Neural crest cell (in vitro differentiated cells): ENCODE measurements at regions not wholly inside any gene's neighbourhood (a gene's known extent, or its start where the extent isn't known, plus 50 kb on each side); places are given as distances from the start of the nearest gene placed in this dataset.
A peak's percentile ranks its signal among the peaks of the same experiment; 100 is the strongest.
"Not testable (repeated sequence)": the region's sequence is repeated elsewhere in the genome, so short reads cannot be mapped to it uniquely, and the experiment has no call there.

Source experiments
- DNase-seq: peaks from one replicate; pipeline ENCODE4 v3.0.0; 2021; ENCODE audit warnings: low read depth, mixed read lengths, low spot score
- H3K27ac Mint-ChIP-seq: one replicate; pipeline ENCODE4 v1.8.0; 2021; ENCODE audit warnings: mild to moderate bottlenecking, mixed read lengths; ENCODE audit not compliant: unreplicated experiment
- H3K27me3 Mint-ChIP-seq: 2 replicates; pipeline ENCODE4 v1.8.0; 2021; ENCODE audit warnings: low read depth, mild to moderate bottlenecking, mixed read lengths
- H3K36me3 Mint-ChIP-seq: 2 replicates; pipeline ENCODE4 v1.8.0; 2021; ENCODE audit warnings: low read depth, mild to moderate bottlenecking, mixed read lengths
- H3K4me1 Mint-ChIP-seq: 2 replicates; pipeline ENCODE4 v1.8.0; 2021; ENCODE audit warnings: mixed read lengths
- H3K4me3 Mint-ChIP-seq: one replicate; pipeline ENCODE4 v1.8.0; 2021; ENCODE audit warnings: mild to moderate bottlenecking, mixed read lengths
- H3K9me3 Mint-ChIP-seq: 2 replicates; pipeline ENCODE4 v1.8.0; 2021; ENCODE audit warnings: mixed read lengths
- CTCF ChIP-seq: fragments of 200-600 bp; sonication (generic); conservative IDR thresholded peaks from 2 replicates; pipeline ENCODE4 v1.5.0; 2021; ENCODE audit warnings: antibody characterized with exemption, mild to moderate bottlenecking

DNA sequence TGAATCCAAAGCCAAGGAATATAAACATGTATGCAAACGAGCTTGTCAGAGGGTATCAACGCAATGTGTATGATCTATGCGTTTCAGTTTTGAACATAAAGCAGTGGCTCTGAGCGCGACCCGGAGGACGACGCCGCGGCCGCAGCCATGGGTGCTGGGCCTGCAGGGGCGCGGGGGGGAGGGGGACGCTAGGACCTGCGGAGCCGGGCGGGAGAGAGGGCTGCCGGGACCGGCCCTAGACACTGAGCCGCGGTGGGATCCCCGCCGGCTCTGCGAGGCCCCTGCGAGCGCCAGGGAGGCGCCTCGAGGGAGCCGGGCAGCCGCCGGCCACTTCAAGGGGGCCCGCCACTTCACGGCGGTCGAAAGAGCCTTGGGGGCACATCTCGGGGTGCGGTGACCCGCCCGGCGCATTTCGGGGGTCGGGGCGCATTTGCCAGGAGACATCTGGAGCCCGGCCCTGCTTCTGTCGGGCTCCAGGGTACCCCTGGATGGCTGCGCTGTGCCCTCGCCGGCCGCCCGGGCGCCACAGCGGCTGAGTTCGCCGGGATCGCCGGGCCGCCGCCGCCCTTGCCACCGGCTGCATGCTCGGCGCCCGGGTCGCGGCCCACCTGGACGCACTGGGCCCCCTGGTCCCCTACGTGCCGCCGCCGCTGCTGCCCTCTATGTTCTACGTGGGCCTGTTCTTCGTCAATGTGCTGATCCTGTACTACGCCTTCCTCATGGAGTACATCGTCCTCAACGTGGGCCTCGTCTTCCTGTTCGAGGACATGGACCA, 71.9 kb upstream of the NIPA1 start:
- not testable (repeated sequence) for H3K27me3 Mint-ChIP-seq, H3K27ac Mint-ChIP-seq, H3K4me3 Mint-ChIP-seq, H3K36me3 Mint-ChIP-seq, H3K9me3 Mint-ChIP-seq, H3K4me1 Mint-ChIP-seq, DNase-seq

- H3K27me3 Mint-ChIP-seq, H3K9me3 Mint-ChIP-seq, DNase-seq, H3K4me3 Mint-ChIP-seq, H3K27ac Mint-ChIP-seq, H3K36me3 Mint-ChIP-seq, H3K4me1 Mint-ChIP-seq: not testable (repeated sequence)
These were observed 71.2 kb upstream of the NIPA1 start for GRCh38 chr15:22715133-22715845.

DNA sequence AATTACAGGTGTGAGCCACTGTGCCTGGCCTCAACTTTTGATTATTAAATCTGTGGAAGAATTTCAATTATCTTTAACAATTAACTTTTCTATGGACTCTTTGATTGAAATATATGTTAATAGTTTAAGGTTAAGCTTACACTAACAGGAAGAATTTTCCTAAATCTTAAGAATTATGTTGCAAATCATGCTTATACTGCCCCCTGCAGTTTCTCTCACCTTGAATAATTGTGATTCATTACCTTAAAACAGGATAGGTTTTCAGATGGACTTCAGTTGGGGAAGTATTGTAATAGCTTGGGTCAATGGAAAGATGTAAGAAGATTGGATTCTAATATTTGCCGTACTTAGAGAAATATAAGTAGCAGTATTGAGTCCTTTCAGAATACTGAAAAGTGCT, 66.5 kb upstream of the NIPA1 start:
- not testable (repeated sequence) for H3K27me3 Mint-ChIP-seq, H3K4me1 Mint-ChIP-seq, H3K9me3 Mint-ChIP-seq, DNase-seq, H3K4me3 Mint-ChIP-seq, H3K27ac Mint-ChIP-seq, H3K36me3 Mint-ChIP-seq
- TF ChIP-seq CTCF: peak; percentile 43

DNA sequence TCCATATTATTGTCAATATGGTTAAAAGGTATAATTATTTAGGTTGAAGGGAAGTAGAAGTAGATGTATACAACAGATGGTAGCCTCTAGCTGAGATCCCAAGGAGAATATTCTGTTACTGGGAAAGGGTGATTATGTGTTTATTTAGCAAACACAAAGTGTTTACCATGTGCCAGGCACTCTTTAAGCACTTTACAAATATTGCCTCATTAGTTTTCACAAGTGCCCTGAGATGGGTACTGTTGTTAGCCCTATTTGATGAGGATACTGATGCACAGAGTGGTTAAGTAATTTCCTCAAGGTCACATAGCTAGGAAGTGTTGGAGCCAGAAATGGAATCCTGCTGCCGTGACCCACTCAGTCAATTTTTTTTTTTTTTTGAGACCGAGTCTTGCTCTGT, 60.3 kb upstream of the NIPA1 start:
- H3K4me1 Mint-ChIP-seq, H3K27me3 Mint-ChIP-seq, H3K27ac Mint-ChIP-seq, H3K4me3 Mint-ChIP-seq, H3K9me3 Mint-ChIP-seq, DNase-seq, H3K36me3 Mint-ChIP-seq: not testable (repeated sequence)

- not testable (repeated sequence) for H3K27me3 Mint-ChIP-seq, H3K9me3 Mint-ChIP-seq, DNase-seq, H3K4me3 Mint-ChIP-seq, H3K4me1 Mint-ChIP-seq, H3K36me3 Mint-ChIP-seq, H3K27ac Mint-ChIP-seq
These were observed 51.4 kb upstream of the NIPA1 start for GRCh38 chr15:22735067-22735466.

GRCh38 chr15:22735781-22736180, 50.7 kb upstream of the NIPA1 start:
- TF ChIP-seq CTCF: no peak
- Mint-ChIP-seq H3K9me3 (no peaks in the 10 kb centered on the region), H3K4me1 (peaks cover 7% of the 10 kb centered on the region), H3K36me3 (no peaks in the 10 kb centered on the region), H3K4me3 (no peak overlapping the region), H3K27me3 (no peaks in the 10 kb centered on the region), H3K27ac (no peak overlapping the region)
- no peak for DNase-seq

DNA sequence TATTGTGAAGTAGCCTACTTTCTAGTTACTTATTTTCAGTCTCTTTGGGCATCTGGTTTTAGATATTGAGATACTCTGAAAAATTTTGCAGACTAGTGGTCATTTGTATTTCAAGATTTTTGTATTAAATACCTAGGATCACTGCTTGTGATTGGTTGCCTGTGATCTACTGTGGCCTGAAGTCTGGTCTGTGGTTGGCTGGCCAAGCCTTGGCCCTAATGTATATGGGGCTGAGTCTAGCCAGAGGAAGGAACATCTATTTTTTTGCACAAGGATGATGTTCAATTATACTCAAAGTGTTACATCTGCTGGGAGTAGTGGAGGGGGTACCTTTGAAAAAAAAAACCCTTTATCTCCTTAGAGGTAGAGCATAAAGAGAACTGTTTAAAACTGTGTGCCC, 50.2 kb upstream of the NIPA1 start:
- H3K27me3 Mint-ChIP-seq, H3K27ac Mint-ChIP-seq, H3K36me3 Mint-ChIP-seq, H3K4me3 Mint-ChIP-seq, DNase-seq, H3K9me3 Mint-ChIP-seq, H3K4me1 Mint-ChIP-seq: not testable (repeated sequence)
